ENCODE measurements at regions not wholly inside any gene's neighbourhood (a gene's known extent, or its start where the extent isn't known, plus 50 kb on each side); places are given as distances from the start of the nearest gene placed in this dataset.
"Not testable (repeated sequence)": the region's sequence is repeated elsewhere in the genome, so short reads cannot be mapped to it uniquely, and the experiment has no call there.

- no peak for DNase-seq
Observed at GRCh38 chr17:72565758-72566157, 444.9 kb downstream of the SOX9 start.

GRCh38 chr17:72566671-72567484, 446.1 kb downstream of the SOX9 start:
- DNase-seq = no peak

- no peak for DNase-seq
Observed at GRCh38 chr17:72567774-72568173, 447.0 kb downstream of the SOX9 start.

- no peak for DNase-seq
Observed at GRCh38 chr17:72569148-72569946, 448.5 kb downstream of the SOX9 start.

- no peak for DNase-seq
Observed at GRCh38 chr17:72571813-72572396, 451.1 kb downstream of the SOX9 start.

GRCh38 chr17:72572604-72573491, 452.0 kb downstream of the SOX9 start:
- DNase-seq = peak; percentile 25

GRCh38 chr17:72573492-72573801, 452.6 kb downstream of the SOX9 start:
- not testable (repeated sequence) for DNase-seq

GRCh38 chr17:72574675-72575510, 454.1 kb downstream of the SOX9 start:
- DNase-seq = no peak

GRCh38 chr17:72575542-72576233, 454.9 kb downstream of the SOX9 start:
- DNase-seq = no peak

GRCh38 chr17:72576289-72576759, 455.5 kb downstream of the SOX9 start:
- no peak for DNase-seq

GRCh38 chr17:72578817-72579470, 458.1 kb downstream of the SOX9 start:
- no peak for DNase-seq

GRCh38 chr17:72579990-72580320, 459.1 kb downstream of the SOX9 start:
- DNase-seq = no peak

GRCh38 chr17:72580321-72581127, 459.7 kb downstream of the SOX9 start:
- DNase-seq = no peak

- DNase-seq = no peak
Observed at GRCh38 chr17:72587156-72587555, 466.3 kb downstream of the SOX9 start.

- DNase-seq = no peak
Observed at GRCh38 chr17:72587773-72588511, 467.1 kb downstream of the SOX9 start.

- DNase-seq = no peak
Observed at GRCh38 chr17:72588561-72588960, 467.7 kb downstream of the SOX9 start.

GRCh38 chr17:72588961-72589360, 468.1 kb downstream of the SOX9 start:
- DNase-seq = no peak

GRCh38 chr17:72590382-72590781, 469.6 kb downstream of the SOX9 start:
- peak; percentile 62 for DNase-seq

- DNase-seq = no peak
Observed at GRCh38 chr17:72590882-72591281, 470.1 kb downstream of the SOX9 start.
